HG03442 (cell line): ENCODE measurements at regions not wholly inside any gene's neighbourhood (a gene's known extent, or its start where the extent isn't known, plus 50 kb on each side); places are given as distances from the start of the nearest gene placed in this dataset.
"Not testable (repeated sequence)": the region's sequence is repeated elsewhere in the genome, so short reads cannot be mapped to it uniquely, and the experiment has no call there.

Experiments used
- ATAC-seq: cut with Tn5 transposase; IDR thresholded peaks from one replicate; pipeline ENCODE4 v1.9.1; 2021; ENCODE audit warnings: mild to moderate bottlenecking, moderate library complexity; ENCODE audit not compliant: unreplicated experiment

- ATAC-seq = not testable (repeated sequence)
These were observed 52.1 kb upstream of the TMEM45B start for GRCh38 chr11:129763569-129763968.

- not testable (repeated sequence) for ATAC-seq
These were observed 51.4 kb upstream of the TMEM45B start for GRCh38 chr11:129764204-129764603.
